DMS79 treated with DMSO at 0.1 percent for 48 hours (cell line): ENCODE measurements at regions not wholly inside any gene's neighbourhood (a gene's known extent, or its start where the extent isn't known, plus 50 kb on each side); places are given as distances from the start of the nearest gene placed in this dataset.

ENCODE experiments used
- DNase-seq: peaks from one replicate; lab custom pipeline; 2025; lab: John Stamatoyannopoulos, UW

GRCh38 chr1:228922722-228923376, 187.6 kb downstream of the RHOU start:
- no peak for DNase-seq

- no peak for DNase-seq
Measured at GRCh38 chr1:228923973-228924686, 188.9 kb downstream of the RHOU start.

GRCh38 chr1:228925691-228926090, 190.4 kb downstream of the RHOU start:
- DNase-seq: no peak

GRCh38 chr1:228927421-228927820, 192.1 kb downstream of the RHOU start:
- DNase-seq: no peak

- DNase-seq: no peak
Measured at GRCh38 chr1:228927946-228928898, 192.9 kb downstream of the RHOU start.

- no peak for DNase-seq
Measured at GRCh38 chr1:228929476-228930027, 194.3 kb downstream of the RHOU start.

- no peak for DNase-seq
Measured at GRCh38 chr1:228930479-228930957, 195.2 kb downstream of the RHOU start.

- no peak for DNase-seq
Measured at GRCh38 chr1:228933753-228934152, 198.5 kb downstream of the RHOU start.

GRCh38 chr1:228935198-228935663, 200.0 kb downstream of the RHOU start:
- no peak for DNase-seq

GRCh38 chr1:228935855-228936727, 200.8 kb downstream of the RHOU start:
- peak; percentile 20 for DNase-seq

GRCh38 chr1:228936881-228937280, 201.6 kb downstream of the RHOU start:
- no peak for DNase-seq

GRCh38 chr1:228937351-228937750, 202.1 kb downstream of the RHOU start:
- no peak for DNase-seq

GRCh38 chr1:228937851-228938536, 202.7 kb downstream of the RHOU start:
- no peak for DNase-seq

GRCh38 chr1:228938537-228938901, 203.2 kb downstream of the RHOU start:
- no peak for DNase-seq

GRCh38 chr1:228939001-228939691, 203.9 kb downstream of the RHOU start:
- no peak for DNase-seq

GRCh38 chr1:228939881-228940392, 204.7 kb downstream of the RHOU start:
- no peak for DNase-seq

- no peak for DNase-seq
Measured at GRCh38 chr1:228940526-228940925, 205.2 kb downstream of the RHOU start.

- no peak for DNase-seq
Measured at GRCh38 chr1:228940926-228941325, 205.6 kb downstream of the RHOU start.

- DNase-seq: no peak
Measured at GRCh38 chr1:228941666-228942065, 206.4 kb downstream of the RHOU start.

- DNase-seq: no peak
Measured at GRCh38 chr1:228943436-228943835, 208.2 kb downstream of the RHOU start.
